IMR-90 (cell line): ENCODE measurements at regions not wholly inside any gene's neighbourhood (a gene's known extent, or its start where the extent isn't known, plus 50 kb on each side); places are given as distances from the start of the nearest gene placed in this dataset.

ENCODE experiments used
- ATAC-seq: fragments of 200-7000 bp; cut with Tn5 transposase; 2 replicates; pipeline ENCODE4 v1.9.1; 2020; ENCODE audit warnings: low read depth, mild to moderate bottlenecking, moderate library complexity
- BruUV-seq: library from RNA; stranded (reverse); fragments of 400-500 nt; replicated peaks from 2 replicates; lab custom pipeline; 2021; lab: Mats Ljungman, UMichigan
- CTCF ChIA-PET: fragments of 300-600 bp; formaldehyde crosslinking; extraction: SDS; loops from one replicate; lab custom pipeline; 2021; ENCODE audit warnings: antibody characterized with exemption; lab: Yijun Ruan, JAX
- POLR2A ChIA-PET: fragments of 300-600 bp; sonication (Branson Sonifier 250); formaldehyde crosslinking; loops from one replicate; lab custom pipeline; 2022; ENCODE audit warnings: antibody characterized with exemption; ENCODE audit not compliant: unreplicated experiment; lab: Charles Lee
- DNase-seq: peaks from one replicate; pipeline ENCODE4 v3.0.0; 2013
- H2AFZ ChIP-seq: replicated peaks from 2 replicates; pipeline ENCODE3; 2013; ENCODE audit warnings: low read length, mild to moderate bottlenecking; ENCODE audit not compliant: poor library complexity
- H2AK5ac ChIP-seq: 2 replicates; pipeline ENCODE4 v1.6.1; 2013; ENCODE audit warnings: low read depth, low read length, inconsistent platforms
- H2AK9ac ChIP-seq: replicated peaks from 2 replicates; pipeline ENCODE3; 2013; ENCODE audit warnings: mild to moderate bottlenecking, low read depth, low read length, moderate library complexity; ENCODE audit not compliant: poor library complexity
- H2BK120ac ChIP-seq: 2 replicates; pipeline ENCODE4 v1.6.1; 2013; ENCODE audit warnings: low read depth, low read length, inconsistent platforms
- H2BK15ac ChIP-seq: 3 replicates; pipeline ENCODE4 v1.6.1; 2013; ENCODE audit warnings: low read depth, low read length, inconsistent platforms
- H2BK20ac ChIP-seq: 2 replicates; pipeline ENCODE4 v1.6.1; 2013; ENCODE audit warnings: low read depth, mild to moderate bottlenecking, inconsistent platforms, low read length, moderate library complexity
- H2BK5ac ChIP-seq: 2 replicates; pipeline ENCODE4 v1.6.1; 2013; ENCODE audit warnings: mild to moderate bottlenecking, low read depth, low read length, inconsistent platforms; ENCODE audit not compliant: poor library complexity, severe bottlenecking
- H3K14ac ChIP-seq: replicated peaks from 2 replicates; pipeline ENCODE4 v1.6.1; 2013; ENCODE audit warnings: low read depth, low read length, inconsistent platforms
- H3K18ac ChIP-seq: 2 replicates; pipeline ENCODE4 v1.6.1; 2013; ENCODE audit warnings: low read depth, low read length, control low read depth
- H3K23ac ChIP-seq: 2 replicates; pipeline ENCODE4 v1.6.1; 2013; ENCODE audit warnings: low read depth, low read length, inconsistent platforms
- H3K27ac ChIP-seq: 2 replicates; pipeline ENCODE4 v1.5.1; 2013; ENCODE audit warnings: mild to moderate bottlenecking, control low read depth, low read length; ENCODE audit not compliant: insufficient read depth
- H3K27me3 ChIP-seq: 2 replicates; pipeline ENCODE4 v1.6.1; 2013; ENCODE audit warnings: low read length; ENCODE audit not compliant: control insufficient read depth, insufficient read depth
- H3K36me3 ChIP-seq: 2 replicates; pipeline ENCODE4 v1.6.1; 2013; ENCODE audit warnings: low read length, mixed read lengths; ENCODE audit not compliant: control insufficient read depth, insufficient read depth
- H3K4ac ChIP-seq: 2 replicates; pipeline ENCODE4 v1.6.1; 2013; ENCODE audit warnings: low read depth, low read length, inconsistent platforms
- H3K4me1 ChIP-seq: 2 replicates; pipeline ENCODE4 v1.6.1; 2013; ENCODE audit warnings: low read length, mixed read lengths; ENCODE audit not compliant: control insufficient read depth, insufficient read depth
- H3K4me2 ChIP-seq: 2 replicates; pipeline ENCODE4 v1.6.1; 2013; ENCODE audit warnings: low read depth, mild to moderate bottlenecking, control low read depth, low read length, moderate library complexity
- H3K4me3 ChIP-seq: 2 replicates; pipeline ENCODE4 v1.5.1; 2013; ENCODE audit warnings: low read depth, mild to moderate bottlenecking, control low read depth, low read length, moderate library complexity; ENCODE audit not compliant: insufficient read depth
- H3K56ac ChIP-seq: 2 replicates; pipeline ENCODE4 v1.6.1; 2013; ENCODE audit warnings: low read length, inconsistent platforms; ENCODE audit not compliant: insufficient read depth; ENCODE audit errors: extremely low read depth
- H3K79me1 ChIP-seq, 2 experiments: 2 replicates each; pipeline ENCODE4 v1.6.1; 2013; ENCODE audit warnings: low read length in 2 of 2, inconsistent platforms in 1 of 2, low read depth in 1 of 2
- H3K9ac ChIP-seq: 2 replicates; pipeline ENCODE4 v1.6.1; 2013; ENCODE audit warnings: low read depth, low read length, control low read depth
- H3K9me1 ChIP-seq: 2 replicates; pipeline ENCODE4 v1.6.1; 2013; ENCODE audit warnings: low read length, inconsistent platforms; ENCODE audit not compliant: insufficient read depth
- H3K9me3 ChIP-seq: 2 replicates; pipeline ENCODE4 v1.6.1; 2013; ENCODE audit warnings: low read length; ENCODE audit not compliant: control insufficient read depth, insufficient read depth
- H4K20me1 ChIP-seq: 2 replicates; pipeline ENCODE4 v1.6.1; 2013; ENCODE audit warnings: low read length, inconsistent platforms; ENCODE audit not compliant: insufficient read depth
- H4K5ac ChIP-seq: 2 replicates; pipeline ENCODE4 v1.6.1; 2013; ENCODE audit warnings: mild to moderate bottlenecking, low read depth, low read length, control low read depth
- H4K8ac ChIP-seq, 2 experiments: 2 replicates each; pipeline ENCODE4 v1.6.1; 2013; ENCODE audit warnings: low read depth in 2 of 2, low read length in 2 of 2, control low read depth in 1 of 2, inconsistent platforms in 1 of 2
- H4K91ac ChIP-seq: 2 replicates; pipeline ENCODE4 v1.6.1; 2013; ENCODE audit warnings: low read depth, low read length, inconsistent platforms; ENCODE audit not compliant: insufficient read depth
- BHLHE40 ChIP-seq: fragments of 150-350 bp; IDR thresholded peaks from 2 replicates; pipeline ENCODE4 v1.6.1; 2016; ENCODE audit warnings: mild to moderate bottlenecking, low read depth, low read length
- CEBPB ChIP-seq: IDR thresholded peaks from 2 replicates; pipeline ENCODE4 v1.6.1; 2012; ENCODE audit warnings: low read depth, low read length, improper control_type of control experiment
- CHD1 ChIP-seq: IDR thresholded peaks from 2 replicates; pipeline ENCODE4 v1.6.1; 2012; ENCODE audit warnings: low read depth, low read length, improper control_type of control experiment
- FOS ChIP-seq: fragments of 150-350 bp; IDR thresholded peaks from 2 replicates; pipeline ENCODE4 v1.6.1; 2016; ENCODE audit warnings: low read depth, low read length
- MAFK ChIP-seq: IDR thresholded peaks from 2 replicates; pipeline ENCODE4 v1.6.1; 2012; ENCODE audit warnings: low read depth, low read length, improper control_type of control experiment
- MAZ ChIP-seq: IDR thresholded peaks from 2 replicates; pipeline ENCODE4 v1.6.1; 2012; ENCODE audit warnings: low read depth, mild to moderate bottlenecking, low read length, improper control_type of control experiment, moderate library complexity, borderline replicate concordance
- MXI1 ChIP-seq: IDR thresholded peaks from 2 replicates; pipeline ENCODE4 v1.6.1; 2012; ENCODE audit warnings: low read depth, mild to moderate bottlenecking, low read length, moderate library complexity, borderline replicate concordance
- NFE2L2 ChIP-seq: fragments of 150-350 bp; IDR thresholded peaks from 2 replicates; pipeline ENCODE4 v1.6.1; 2016; ENCODE audit warnings: low read depth, mild to moderate bottlenecking, low read length
- POLR2A ChIP-seq: IDR thresholded peaks from 2 replicates; pipeline ENCODE4 v1.6.1; 2012; ENCODE audit warnings: mild to moderate bottlenecking, low read depth, low read length
- RAD21 ChIP-seq: IDR thresholded peaks from 2 replicates; pipeline ENCODE4 v1.6.1; 2012; ENCODE audit warnings: low read length, improper control_type of control experiment
- RCOR1 ChIP-seq: IDR thresholded peaks from 2 replicates; pipeline ENCODE4 v1.6.1; 2012; ENCODE audit warnings: mild to moderate bottlenecking, low read length, improper control_type of control experiment; ENCODE audit not compliant: insufficient replicate concordance
- RFX5 ChIP-seq: IDR thresholded peaks from 2 replicates; pipeline ENCODE4 v1.8.0; 2012; ENCODE audit warnings: low read depth, mild to moderate bottlenecking, low read length, moderate library complexity
- SMC3 ChIP-seq: fragments of 150-350 bp; IDR thresholded peaks from 2 replicates; pipeline ENCODE4 v1.6.1; 2016; ENCODE audit warnings: low read depth, mild to moderate bottlenecking, antibody characterized with exemption, low read length, moderate library complexity
- WGBS, 2 experiments: methylation state at CpG; one replicate each; pipeline versions ENCODE4 v1.1.5 to v1.1.7; 2013; ENCODE audit warnings: missing lambda C conversion rate in 2 of 2; ENCODE audit not compliant: insufficient read length in 1 of 2; ENCODE audit errors: extremely low coverage in 2 of 2; 5-methylcytosine and 5-hydroxymethylcytosine counted together
- dilution Hi-C: fragments of 300-500 bp; cut with HindIII; formaldehyde crosslinking; loops from one replicate; pipeline ENCODE4 v1.14.3; 2018; ENCODE audit warnings: low sequenced_read_pairs; ENCODE audit not compliant: unreplicated experiment
- in situ Hi-C: fragments of 300-500 bp; cut with MboI; formaldehyde crosslinking; loops from 3 replicates; pipeline ENCODE4 v1.14.3; 2019; ENCODE audit warnings: low sequenced_read_pairs, inconsistent platforms, mixed read lengths
- intact Hi-C: fragments of 100-400 bp; cut with micrococcal nuclease; formaldehyde crosslinking; loops from 2 replicates; pipeline ENCODE4 v1.10.0; 2022
- TF ChIP-seq, protein P1 (sequence below): fragments of 150-350 bp; IDR thresholded peaks from 2 replicates; pipeline ENCODE4 v1.6.1; 2017; ENCODE audit warnings: mild to moderate bottlenecking, antibody characterized with exemption, low read length, low read depth
- TF ChIP-seq, protein P2 (sequence below): fragments of 150-350 bp; IDR thresholded peaks from 2 replicates; pipeline ENCODE4 v1.6.1; 2016; ENCODE audit warnings: low read depth, mild to moderate bottlenecking, low read length, moderate library complexity, borderline replicate concordance
- TF ChIP-seq, protein P3 (sequence below): conservative IDR thresholded peaks from 2 replicates; pipeline ENCODE4 v1.5.1; 2012; ENCODE audit warnings: mild to moderate bottlenecking, low read depth, low read length, improper control_type of control experiment

- no peaks in the 10 kb centered on the region; the same call in 1 of the 2 replicates for H3K27me3 ChIP-seq
- no peak for TF ChIP-seq MAZ
- no peak for TF ChIP-seq FOS
- no peak for TF ChIP-seq RFX5
- TF ChIP-seq MXI1: no peak
- no peak for TF ChIP-seq SMC3
- TF ChIP-seq NFE2L2: no peak
- TF ChIP-seq CEBPB: no peak
- TF ChIP-seq, protein P1, sequence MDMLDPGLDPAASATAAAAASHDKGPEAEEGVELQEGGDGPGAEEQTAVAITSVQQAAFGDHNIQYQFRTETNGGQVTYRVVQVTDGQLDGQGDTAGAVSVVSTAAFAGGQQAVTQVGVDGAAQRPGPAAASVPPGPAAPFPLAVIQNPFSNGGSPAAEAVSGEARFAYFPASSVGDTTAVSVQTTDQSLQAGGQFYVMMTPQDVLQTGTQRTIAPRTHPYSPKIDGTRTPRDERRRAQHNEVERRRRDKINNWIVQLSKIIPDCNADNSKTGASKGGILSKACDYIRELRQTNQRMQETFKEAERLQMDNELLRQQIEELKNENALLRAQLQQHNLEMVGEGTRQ: no peak
- TF ChIP-seq POLR2A: no peak
- no peak for TF ChIP-seq CHD1
- no peak for TF ChIP-seq RCOR1
- no peak for TF ChIP-seq MAFK
- TF ChIP-seq, protein P2, sequence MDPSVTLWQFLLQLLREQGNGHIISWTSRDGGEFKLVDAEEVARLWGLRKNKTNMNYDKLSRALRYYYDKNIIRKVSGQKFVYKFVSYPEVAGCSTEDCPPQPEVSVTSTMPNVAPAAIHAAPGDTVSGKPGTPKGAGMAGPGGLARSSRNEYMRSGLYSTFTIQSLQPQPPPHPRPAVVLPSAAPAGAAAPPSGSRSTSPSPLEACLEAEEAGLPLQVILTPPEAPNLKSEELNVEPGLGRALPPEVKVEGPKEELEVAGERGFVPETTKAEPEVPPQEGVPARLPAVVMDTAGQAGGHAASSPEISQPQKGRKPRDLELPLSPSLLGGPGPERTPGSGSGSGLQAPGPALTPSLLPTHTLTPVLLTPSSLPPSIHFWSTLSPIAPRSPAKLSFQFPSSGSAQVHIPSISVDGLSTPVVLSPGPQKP: no peak
- TF ChIP-seq, protein P3, sequence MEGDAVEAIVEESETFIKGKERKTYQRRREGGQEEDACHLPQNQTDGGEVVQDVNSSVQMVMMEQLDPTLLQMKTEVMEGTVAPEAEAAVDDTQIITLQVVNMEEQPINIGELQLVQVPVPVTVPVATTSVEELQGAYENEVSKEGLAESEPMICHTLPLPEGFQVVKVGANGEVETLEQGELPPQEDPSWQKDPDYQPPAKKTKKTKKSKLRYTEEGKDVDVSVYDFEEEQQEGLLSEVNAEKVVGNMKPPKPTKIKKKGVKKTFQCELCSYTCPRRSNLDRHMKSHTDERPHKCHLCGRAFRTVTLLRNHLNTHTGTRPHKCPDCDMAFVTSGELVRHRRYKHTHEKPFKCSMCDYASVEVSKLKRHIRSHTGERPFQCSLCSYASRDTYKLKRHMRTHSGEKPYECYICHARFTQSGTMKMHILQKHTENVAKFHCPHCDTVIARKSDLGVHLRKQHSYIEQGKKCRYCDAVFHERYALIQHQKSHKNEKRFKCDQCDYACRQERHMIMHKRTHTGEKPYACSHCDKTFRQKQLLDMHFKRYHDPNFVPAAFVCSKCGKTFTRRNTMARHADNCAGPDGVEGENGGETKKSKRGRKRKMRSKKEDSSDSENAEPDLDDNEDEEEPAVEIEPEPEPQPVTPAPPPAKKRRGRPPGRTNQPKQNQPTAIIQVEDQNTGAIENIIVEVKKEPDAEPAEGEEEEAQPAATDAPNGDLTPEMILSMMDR: no peak
- TF ChIP-seq BHLHE40: no peak
- TF ChIP-seq RAD21: no peak
- H3K9me3 ChIP-seq: no peaks in the 10 kb centered on the region
- WGBS, 2 experiments: 63% methylated on average over 1 of the region's 3 CpGs; no CpG with 5 or more reads in 1 of the 2 experiments
- BruUV-seq: no TSS peak
- no peak overlapping the region for H4K5ac ChIP-seq
- H3K14ac ChIP-seq: peak overlapping the region; percentile 88
- dilution Hi-C loops (no loop called here), in situ Hi-C loops (no loop called here), intact Hi-C loops (no loop called here)
- H4K20me1 ChIP-seq: no peaks in the 10 kb centered on the region
- H2AFZ ChIP-seq: no peak overlapping the region
- H3K36me3 ChIP-seq: no peaks in the 10 kb centered on the region
- no peak overlapping the region for H3K56ac ChIP-seq
- DNase-seq: peak; percentile 49
- H2BK5ac ChIP-seq: no peak overlapping the region
- POLR2A ChIA-PET: no interaction called here
- ATAC-seq: peak; percentile 62
- H4K8ac ChIP-seq: no peak overlapping the region; a peak in 1 of 4 replicates
- H4K91ac ChIP-seq: peak overlapping the region; percentile 51
- H2AK5ac ChIP-seq: no peak overlapping the region; the same call in none of the 2 replicates
- H3K4me1 ChIP-seq: peaks cover 7% of the 10 kb centered on the region; the same call in 1 of the 2 replicates
- H3K4ac ChIP-seq: peak overlapping the region; percentile 76
- no peak overlapping the region for H2BK15ac ChIP-seq
- H3K9me1 ChIP-seq: peaks cover 12% of the 10 kb centered on the region
- H2BK120ac ChIP-seq: peak overlapping the region; percentile 80; the same call in 1 of the 2 replicates
- no peak overlapping the region for H3K9ac ChIP-seq
- H3K23ac ChIP-seq: peak overlapping the region; percentile 80
- CTCF ChIA-PET: interaction anchor here (0.6 kb wide), 1 partner anchor 116 kb away, joined by 3 read pairs; no protein-coding TSS in a partner anchor
- H3K18ac ChIP-seq: no peak overlapping the region; the same call in 1 of the 2 replicates
- no peak overlapping the region for H3K4me3 ChIP-seq
- no peaks in the 10 kb centered on the region for H3K79me1 ChIP-seq
- peak overlapping the region; percentile 57 for H2AK9ac ChIP-seq
- 0 out of 2 replicates have a peak overlapping the region, but pooled peaks have one; percentile 59 for H2BK20ac ChIP-seq
- H3K4me2 ChIP-seq: no peak overlapping the region
- H3K27ac ChIP-seq: no peak overlapping the region
Observed at GRCh38 chr6:1242446-1242845, 69.5 kb upstream of the FOXQ1 start.
